ENCODE measurements at regions not wholly inside any gene's neighbourhood (a gene's known extent, or its start where the extent isn't known, plus 50 kb on each side); places are given as distances from the start of the nearest gene placed in this dataset.

DNA sequence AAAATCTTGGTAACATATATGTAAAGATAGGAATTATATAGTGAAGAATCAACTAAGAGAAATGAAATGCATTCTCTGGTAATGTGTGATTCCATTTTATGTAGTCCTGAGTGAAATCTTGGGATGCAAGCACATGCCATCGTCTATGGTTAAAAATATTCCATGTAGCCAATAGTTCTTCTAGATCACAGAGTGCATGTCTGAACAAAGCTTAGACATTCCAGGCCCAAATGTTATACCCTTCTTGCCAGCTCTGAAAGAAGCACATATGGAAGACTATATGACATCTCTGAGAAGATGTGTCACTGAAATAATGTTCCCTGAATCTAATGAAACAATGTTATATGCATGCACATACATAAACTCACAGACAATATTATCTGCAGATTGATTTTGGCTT, 92.3 kb upstream of the TFPI start:
- TF ChIP-seq, protein P1, sequence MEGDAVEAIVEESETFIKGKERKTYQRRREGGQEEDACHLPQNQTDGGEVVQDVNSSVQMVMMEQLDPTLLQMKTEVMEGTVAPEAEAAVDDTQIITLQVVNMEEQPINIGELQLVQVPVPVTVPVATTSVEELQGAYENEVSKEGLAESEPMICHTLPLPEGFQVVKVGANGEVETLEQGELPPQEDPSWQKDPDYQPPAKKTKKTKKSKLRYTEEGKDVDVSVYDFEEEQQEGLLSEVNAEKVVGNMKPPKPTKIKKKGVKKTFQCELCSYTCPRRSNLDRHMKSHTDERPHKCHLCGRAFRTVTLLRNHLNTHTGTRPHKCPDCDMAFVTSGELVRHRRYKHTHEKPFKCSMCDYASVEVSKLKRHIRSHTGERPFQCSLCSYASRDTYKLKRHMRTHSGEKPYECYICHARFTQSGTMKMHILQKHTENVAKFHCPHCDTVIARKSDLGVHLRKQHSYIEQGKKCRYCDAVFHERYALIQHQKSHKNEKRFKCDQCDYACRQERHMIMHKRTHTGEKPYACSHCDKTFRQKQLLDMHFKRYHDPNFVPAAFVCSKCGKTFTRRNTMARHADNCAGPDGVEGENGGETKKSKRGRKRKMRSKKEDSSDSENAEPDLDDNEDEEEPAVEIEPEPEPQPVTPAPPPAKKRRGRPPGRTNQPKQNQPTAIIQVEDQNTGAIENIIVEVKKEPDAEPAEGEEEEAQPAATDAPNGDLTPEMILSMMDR (IDR thresholded peaks at IDR 0.05; ENCODE audit: insufficient read depth, low read length, poor library complexity, severe bottlenecking), result no peak
- no peak for TF ChIP-seq EZH2phosphoT487 (conservative IDR thresholded peaks at IDR 0.05; ENCODE audit: low read length)
